ENCODE measurements at regions not wholly inside any gene's neighbourhood (a gene's known extent, or its start where the extent isn't known, plus 50 kb on each side); places are given as distances from the start of the nearest gene placed in this dataset.

DNA sequence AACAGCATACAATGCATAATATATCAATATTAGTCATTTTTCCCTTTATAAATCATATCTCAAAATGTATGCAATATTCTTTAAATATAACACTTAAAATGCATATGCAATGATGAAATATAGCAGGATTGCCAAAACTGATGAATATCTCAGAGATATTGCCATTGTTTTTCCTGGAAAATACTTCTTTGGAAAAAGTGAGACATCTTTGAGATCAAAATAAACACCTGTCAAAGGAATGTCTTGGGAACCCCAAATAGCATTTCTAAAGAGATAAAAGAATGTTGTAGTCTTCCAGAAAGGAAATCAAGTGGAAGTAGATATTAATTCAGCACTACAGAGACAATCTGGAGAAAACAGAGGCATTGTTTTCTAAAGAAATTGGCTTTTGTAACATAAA, 457.8 kb upstream of the UBE2E2 start:
- no peak for TF ChIP-seq TAF1 (IDR thresholded peaks at IDR 0.05; ENCODE audit: borderline replicate concordance, insufficient read depth, low read length)
- no peak for TF ChIP-seq FOXP2 (optimal IDR thresholded peaks at IDR 0.05; ENCODE audit: borderline replicate concordance, extremely low read depth, extremely low read length, insufficient read depth)
- TF ChIP-seq POLR2AphosphoS5 (IDR thresholded peaks at IDR 0.05; ENCODE audit: low read depth, low read length), result no peak
- no peak for TF ChIP-seq SIN3A (IDR thresholded peaks at IDR 0.05; ENCODE audit: borderline replicate concordance, insufficient read depth, low read length)
- TF ChIP-seq, protein P1, sequence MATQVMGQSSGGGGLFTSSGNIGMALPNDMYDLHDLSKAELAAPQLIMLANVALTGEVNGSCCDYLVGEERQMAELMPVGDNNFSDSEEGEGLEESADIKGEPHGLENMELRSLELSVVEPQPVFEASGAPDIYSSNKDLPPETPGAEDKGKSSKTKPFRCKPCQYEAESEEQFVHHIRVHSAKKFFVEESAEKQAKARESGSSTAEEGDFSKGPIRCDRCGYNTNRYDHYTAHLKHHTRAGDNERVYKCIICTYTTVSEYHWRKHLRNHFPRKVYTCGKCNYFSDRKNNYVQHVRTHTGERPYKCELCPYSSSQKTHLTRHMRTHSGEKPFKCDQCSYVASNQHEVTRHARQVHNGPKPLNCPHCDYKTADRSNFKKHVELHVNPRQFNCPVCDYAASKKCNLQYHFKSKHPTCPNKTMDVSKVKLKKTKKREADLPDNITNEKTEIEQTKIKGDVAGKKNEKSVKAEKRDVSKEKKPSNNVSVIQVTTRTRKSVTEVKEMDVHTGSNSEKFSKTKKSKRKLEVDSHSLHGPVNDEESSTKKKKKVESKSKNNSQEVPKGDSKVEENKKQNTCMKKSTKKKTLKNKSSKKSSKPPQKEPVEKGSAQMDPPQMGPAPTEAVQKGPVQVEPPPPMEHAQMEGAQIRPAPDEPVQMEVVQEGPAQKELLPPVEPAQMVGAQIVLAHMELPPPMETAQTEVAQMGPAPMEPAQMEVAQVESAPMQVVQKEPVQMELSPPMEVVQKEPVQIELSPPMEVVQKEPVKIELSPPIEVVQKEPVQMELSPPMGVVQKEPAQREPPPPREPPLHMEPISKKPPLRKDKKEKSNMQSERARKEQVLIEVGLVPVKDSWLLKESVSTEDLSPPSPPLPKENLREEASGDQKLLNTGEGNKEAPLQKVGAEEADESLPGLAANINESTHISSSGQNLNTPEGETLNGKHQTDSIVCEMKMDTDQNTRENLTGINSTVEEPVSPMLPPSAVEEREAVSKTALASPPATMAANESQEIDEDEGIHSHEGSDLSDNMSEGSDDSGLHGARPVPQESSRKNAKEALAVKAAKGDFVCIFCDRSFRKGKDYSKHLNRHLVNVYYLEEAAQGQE (IDR thresholded peaks at IDR 0.05; ENCODE audit: insufficient read depth in 1 of 2, low read depth in 2 of 2, low read length in 2 of 2), result no peak

DNA sequence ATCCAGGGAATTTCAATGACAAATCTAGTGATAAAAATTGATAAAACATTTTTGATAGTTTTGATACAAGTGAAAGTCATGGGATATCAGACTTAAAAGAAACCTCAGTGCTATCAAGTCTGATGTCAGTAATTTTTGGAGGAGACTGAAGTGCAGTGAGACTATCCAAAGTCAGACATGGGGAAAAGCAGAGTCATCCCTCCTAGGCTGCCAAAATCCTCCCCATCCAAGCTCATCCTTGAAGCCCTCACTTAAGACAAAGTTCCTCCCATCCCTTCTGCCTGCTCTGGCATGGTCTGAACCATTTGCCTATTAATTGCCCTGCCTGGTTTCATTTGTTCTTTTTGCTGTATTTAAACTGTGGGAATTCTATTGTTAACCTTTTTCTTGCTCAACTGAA, 456.9 kb upstream of the UBE2E2 start:
- TF ChIP-seq POLR2AphosphoS5 (IDR thresholded peaks at IDR 0.05; ENCODE audit: low read depth, low read length) (no peak), TAF1 (IDR thresholded peaks at IDR 0.05; ENCODE audit: borderline replicate concordance, insufficient read depth, low read length) (no peak), FOXP2 (optimal IDR thresholded peaks at IDR 0.05; ENCODE audit: borderline replicate concordance, extremely low read depth, extremely low read length, insufficient read depth) (no peak)
- TF ChIP-seq, protein P1 (IDR thresholded peaks at IDR 0.05; ENCODE audit: insufficient read depth in 1 of 2, low read depth in 2 of 2, low read length in 2 of 2), result no peak

DNA sequence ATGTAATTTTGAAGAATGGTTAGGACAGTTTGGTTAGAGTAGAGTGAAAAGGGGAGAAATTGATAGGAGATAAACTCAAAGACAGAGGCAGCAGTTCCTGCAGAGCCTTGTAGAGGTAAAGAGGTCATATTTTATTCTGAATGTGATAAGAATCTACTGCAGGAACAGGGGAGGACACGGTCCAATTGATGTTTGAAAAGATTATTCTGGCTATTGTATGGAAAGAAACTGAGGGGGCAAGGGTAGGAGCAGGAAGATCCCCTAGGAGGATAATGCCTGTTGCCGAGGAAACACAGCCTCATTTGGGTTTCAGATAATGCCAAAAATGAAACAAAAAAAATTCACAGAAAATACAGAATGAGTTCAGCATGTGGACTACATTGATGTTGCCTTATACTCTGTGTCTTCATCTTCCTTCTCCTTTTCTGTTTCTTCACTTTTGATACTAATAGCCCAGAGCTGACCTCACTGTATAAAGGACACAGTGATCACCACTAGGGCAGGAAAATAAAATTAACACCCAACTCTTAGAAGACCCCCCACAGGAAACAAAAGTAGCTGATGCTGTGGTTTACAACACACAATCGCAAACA, 454.6 kb upstream of the UBE2E2 start:
- no peak for TF ChIP-seq SIN3A (IDR thresholded peaks at IDR 0.05; ENCODE audit: borderline replicate concordance, insufficient read depth, low read length)
- TF ChIP-seq FOXP2 (optimal IDR thresholded peaks at IDR 0.05; ENCODE audit: borderline replicate concordance, extremely low read depth, extremely low read length, insufficient read depth), result no peak
- no peak for TF ChIP-seq TAF1 (IDR thresholded peaks at IDR 0.05; ENCODE audit: borderline replicate concordance, insufficient read depth, low read length)
- TF ChIP-seq POLR2AphosphoS5 (IDR thresholded peaks at IDR 0.05; ENCODE audit: low read depth, low read length), result no peak
- TF ChIP-seq, protein P1 (IDR thresholded peaks at IDR 0.05; ENCODE audit: insufficient read depth in 1 of 2, low read depth in 2 of 2, low read length in 2 of 2), result no peak

DNA sequence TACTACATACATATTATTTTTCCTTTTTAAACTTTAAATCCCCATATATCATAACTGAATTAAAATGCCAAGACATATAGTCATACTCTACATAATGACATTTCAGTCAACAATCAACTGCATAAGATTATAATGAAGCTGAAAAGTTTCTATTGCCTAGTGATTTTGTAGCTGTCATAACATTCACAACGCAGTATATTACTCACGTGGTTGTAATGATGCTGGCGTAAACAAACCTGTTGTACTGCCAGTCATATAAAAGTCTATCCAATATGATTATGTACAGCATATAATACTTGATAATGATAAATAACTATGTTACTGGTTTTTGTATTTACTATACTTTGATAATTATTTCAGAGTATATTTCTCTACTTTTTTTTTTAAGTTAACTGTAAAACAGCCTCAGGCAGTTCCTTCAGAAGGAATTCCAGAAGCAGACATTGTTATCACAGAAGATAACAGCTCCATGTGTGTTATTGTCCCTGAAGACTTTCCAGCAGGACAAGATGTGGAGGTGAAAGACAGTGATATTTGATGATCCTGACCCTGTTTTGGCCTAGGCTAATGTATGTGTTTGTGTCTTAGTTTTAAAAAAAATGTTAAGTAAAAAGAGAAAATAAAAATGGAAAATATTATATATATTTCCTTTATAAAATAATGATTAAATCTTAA, 443.4 kb upstream of the UBE2E2 start:
- TF ChIP-seq FOXP2 (optimal IDR thresholded peaks at IDR 0.05; ENCODE audit: borderline replicate concordance, extremely low read depth, extremely low read length, insufficient read depth), result no peak
- no peak for TF ChIP-seq SIN3A (IDR thresholded peaks at IDR 0.05; ENCODE audit: borderline replicate concordance, insufficient read depth, low read length)
- TF ChIP-seq TAF1 (IDR thresholded peaks at IDR 0.05; ENCODE audit: borderline replicate concordance, insufficient read depth, low read length), result no peak

DNA sequence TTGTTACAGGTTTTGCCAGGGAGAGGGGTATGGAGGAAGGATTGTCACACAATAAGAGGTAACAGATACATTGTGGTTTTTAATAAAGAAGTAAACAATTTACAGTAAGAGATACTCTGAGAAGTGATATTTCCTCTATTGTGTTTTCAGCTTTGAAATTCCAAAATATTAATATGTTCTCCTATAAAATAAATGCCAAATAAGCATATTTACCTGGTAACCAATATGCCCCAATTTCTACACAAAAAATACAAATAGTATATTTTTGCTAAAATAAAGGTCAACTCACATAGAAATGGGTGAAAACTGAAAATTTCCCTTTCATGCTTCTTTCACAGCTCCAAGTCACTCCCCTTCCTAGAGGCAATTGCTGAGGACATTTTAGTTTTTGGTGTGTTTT, 437.4 kb upstream of the UBE2E2 start:
- TF ChIP-seq FOXP2 (optimal IDR thresholded peaks at IDR 0.05; ENCODE audit: borderline replicate concordance, extremely low read depth, extremely low read length, insufficient read depth) (no peak), POLR2AphosphoS5 (IDR thresholded peaks at IDR 0.05; ENCODE audit: low read depth, low read length) (no peak), SIN3A (IDR thresholded peaks at IDR 0.05; ENCODE audit: borderline replicate concordance, insufficient read depth, low read length) (no peak), TAF1 (IDR thresholded peaks at IDR 0.05; ENCODE audit: borderline replicate concordance, insufficient read depth, low read length) (no peak)
- TF ChIP-seq, protein P1 (IDR thresholded peaks at IDR 0.05; ENCODE audit: insufficient read depth in 1 of 2, low read depth in 2 of 2, low read length in 2 of 2), result no peak
